ENCODE measurements at regions not wholly inside any gene's neighbourhood (a gene's known extent, or its start where the extent isn't known, plus 50 kb on each side); places are given as distances from the start of the nearest gene placed in this dataset.

DNA sequence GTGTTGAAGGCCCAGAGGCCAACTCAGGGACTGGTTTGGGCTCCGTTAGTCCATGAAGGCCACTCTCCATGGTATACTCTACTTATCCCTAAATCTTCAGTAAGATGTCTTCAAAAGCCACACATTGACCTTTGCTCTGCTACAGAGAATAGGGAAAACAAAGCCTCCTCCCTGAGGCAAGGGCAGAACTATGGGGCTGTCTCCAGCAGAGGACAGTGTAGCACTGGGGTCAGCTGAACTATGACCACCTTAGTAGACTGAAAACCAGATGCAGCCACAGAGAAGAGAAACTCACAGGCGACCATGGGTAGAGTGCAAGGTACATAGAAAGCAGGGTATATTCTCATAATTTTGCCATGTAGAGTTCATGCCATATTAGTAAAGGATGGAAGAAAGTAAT is 587.4 kb downstream of the LMO7 start:
- DNase-seq (ENCODE audit: low read depth, low spot score), result no peak
- no peak overlapping the region for H3K27ac ChIP-seq (ENCODE audit: low read length)
- intact Hi-C loops (cut with micrococcal nuclease; ENCODE audit: unreplicated experiment) (no loop called here), in situ Hi-C loops (cut with HindIII; ENCODE audit: low pct_unique_long_range_greater_than_20kb, low sequenced_read_pairs) (no loop called here)
- H3K36me3 ChIP-seq (ENCODE audit: control insufficient read depth, insufficient read depth, low read length), result no peaks in the 10 kb centered on the region
- TF ChIP-seq SIN3A (IDR thresholded peaks at IDR 0.05; ENCODE audit: borderline replicate concordance, insufficient read depth, low read depth, low read length) (no peak), TCF7L2 (IDR thresholded peaks at IDR 0.05; ENCODE audit: low read depth, low read length) (no peak), CTCF (IDR thresholded peaks at IDR 0.05) (no peak), POLR2AphosphoS5 (IDR thresholded peaks at IDR 0.05; ENCODE audit: low read depth, low read length) (no peak)
- TF ChIP-seq, protein P1, sequence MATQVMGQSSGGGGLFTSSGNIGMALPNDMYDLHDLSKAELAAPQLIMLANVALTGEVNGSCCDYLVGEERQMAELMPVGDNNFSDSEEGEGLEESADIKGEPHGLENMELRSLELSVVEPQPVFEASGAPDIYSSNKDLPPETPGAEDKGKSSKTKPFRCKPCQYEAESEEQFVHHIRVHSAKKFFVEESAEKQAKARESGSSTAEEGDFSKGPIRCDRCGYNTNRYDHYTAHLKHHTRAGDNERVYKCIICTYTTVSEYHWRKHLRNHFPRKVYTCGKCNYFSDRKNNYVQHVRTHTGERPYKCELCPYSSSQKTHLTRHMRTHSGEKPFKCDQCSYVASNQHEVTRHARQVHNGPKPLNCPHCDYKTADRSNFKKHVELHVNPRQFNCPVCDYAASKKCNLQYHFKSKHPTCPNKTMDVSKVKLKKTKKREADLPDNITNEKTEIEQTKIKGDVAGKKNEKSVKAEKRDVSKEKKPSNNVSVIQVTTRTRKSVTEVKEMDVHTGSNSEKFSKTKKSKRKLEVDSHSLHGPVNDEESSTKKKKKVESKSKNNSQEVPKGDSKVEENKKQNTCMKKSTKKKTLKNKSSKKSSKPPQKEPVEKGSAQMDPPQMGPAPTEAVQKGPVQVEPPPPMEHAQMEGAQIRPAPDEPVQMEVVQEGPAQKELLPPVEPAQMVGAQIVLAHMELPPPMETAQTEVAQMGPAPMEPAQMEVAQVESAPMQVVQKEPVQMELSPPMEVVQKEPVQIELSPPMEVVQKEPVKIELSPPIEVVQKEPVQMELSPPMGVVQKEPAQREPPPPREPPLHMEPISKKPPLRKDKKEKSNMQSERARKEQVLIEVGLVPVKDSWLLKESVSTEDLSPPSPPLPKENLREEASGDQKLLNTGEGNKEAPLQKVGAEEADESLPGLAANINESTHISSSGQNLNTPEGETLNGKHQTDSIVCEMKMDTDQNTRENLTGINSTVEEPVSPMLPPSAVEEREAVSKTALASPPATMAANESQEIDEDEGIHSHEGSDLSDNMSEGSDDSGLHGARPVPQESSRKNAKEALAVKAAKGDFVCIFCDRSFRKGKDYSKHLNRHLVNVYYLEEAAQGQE (IDR thresholded peaks at IDR 0.05; ENCODE audit: insufficient read depth in 1 of 2, low read depth in 2 of 2, low read length in 1 of 2), result no peak
- no peak overlapping the region for H3K4me3 ChIP-seq (ENCODE audit: low read depth in 2 of 2, low read length in 2 of 2)
- POLR2A ChIA-PET, result no interaction called here
- no peaks in the 10 kb centered on the region for H3K4me1 ChIP-seq (ENCODE audit: control insufficient read depth, insufficient read depth, low read length)
- CTCF ChIA-PET, result no interaction called here
- H3K27me3 ChIP-seq (ENCODE audit: control insufficient read depth, insufficient read depth, low read length), result no peaks in the 10 kb centered on the region
- no TSS peak for BruUV-seq (replicated peaks)
- no peak for ATAC-seq
- no peaks in the 10 kb centered on the region for H3K9me3 ChIP-seq (ENCODE audit: control insufficient read depth, insufficient read depth, low read depth, low read length)

DNA sequence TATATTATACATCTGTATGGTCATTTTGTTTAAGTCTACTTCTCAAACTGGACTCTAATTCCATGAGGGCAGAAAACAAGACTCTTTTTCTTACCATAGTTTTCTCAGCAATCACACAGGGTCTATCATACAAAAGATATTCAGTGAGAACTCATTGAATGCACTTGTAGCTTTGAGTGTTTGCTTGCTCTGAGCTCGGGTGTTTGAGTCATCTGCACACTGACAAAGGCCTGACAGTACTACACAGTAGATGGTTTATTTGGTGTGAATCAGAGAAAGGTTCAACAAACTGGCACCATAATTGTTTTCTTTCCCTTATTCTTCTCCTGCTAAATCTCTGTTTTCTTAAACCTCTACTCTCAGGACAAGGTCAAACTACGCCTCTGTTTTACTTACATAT is 586.4 kb downstream of the LMO7 start:
- ChIA-PET CTCF (no interaction called here), POLR2A (no interaction called here)
- H3K36me3 ChIP-seq (ENCODE audit: control insufficient read depth, insufficient read depth, low read length), result no peaks in the 10 kb centered on the region
- DNase-seq (ENCODE audit: low read depth, low spot score) (no peak), ATAC-seq (no peak)
- intact Hi-C loops (cut with micrococcal nuclease; ENCODE audit: unreplicated experiment), result no loop called here
- H3K27ac ChIP-seq (ENCODE audit: low read length), result no peak overlapping the region
- H3K4me1 ChIP-seq (ENCODE audit: control insufficient read depth, insufficient read depth, low read length), result no peaks in the 10 kb centered on the region
- no peaks in the 10 kb centered on the region for H3K27me3 ChIP-seq (ENCODE audit: control insufficient read depth, insufficient read depth, low read length)
- no peaks in the 10 kb centered on the region for H3K9me3 ChIP-seq (ENCODE audit: control insufficient read depth, insufficient read depth, low read depth, low read length)
- no peak overlapping the region for H3K4me3 ChIP-seq (ENCODE audit: low read depth in 2 of 2, low read length in 2 of 2)
- no TSS peak for BruUV-seq (replicated peaks)
- in situ Hi-C loops (cut with HindIII; ENCODE audit: low pct_unique_long_range_greater_than_20kb, low sequenced_read_pairs), result no loop called here
- TF ChIP-seq CTCF (IDR thresholded peaks at IDR 0.05) (no peak), TCF7L2 (IDR thresholded peaks at IDR 0.05; ENCODE audit: low read depth, low read length) (no peak), SIN3A (IDR thresholded peaks at IDR 0.05; ENCODE audit: borderline replicate concordance, insufficient read depth, low read depth, low read length) (no peak), POLR2AphosphoS5 (IDR thresholded peaks at IDR 0.05; ENCODE audit: low read depth, low read length) (no peak)
- TF ChIP-seq, protein P1 (IDR thresholded peaks at IDR 0.05; ENCODE audit: insufficient read depth in 1 of 2, low read depth in 2 of 2, low read length in 1 of 2), result no peak

Data from Panc1 (cell line).